ENCODE measurements at regions not wholly inside any gene's neighbourhood (a gene's known extent, or its start where the extent isn't known, plus 50 kb on each side); places are given as distances from the start of the nearest gene placed in this dataset.

DNA sequence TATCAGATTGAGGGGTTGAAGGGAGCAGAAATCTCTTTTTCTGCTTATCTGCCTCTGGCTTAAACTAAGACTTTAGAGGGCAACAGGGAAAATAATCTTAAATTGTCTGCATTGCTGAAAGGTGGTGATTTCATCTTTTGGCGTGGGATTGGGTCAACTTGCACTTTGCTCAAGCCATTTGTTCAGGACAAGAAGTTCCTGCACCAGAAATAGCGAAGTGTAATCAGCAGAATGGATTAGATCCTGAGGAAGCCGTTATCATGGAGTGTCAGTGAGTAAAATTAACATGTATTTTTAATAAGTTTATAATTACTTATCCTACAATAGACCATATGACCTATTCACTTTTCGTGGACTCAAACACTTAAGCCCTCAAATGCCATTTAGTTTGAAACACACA, 249.3 kb downstream of the CD83 start:
- TF ChIP-seq, protein P1, sequence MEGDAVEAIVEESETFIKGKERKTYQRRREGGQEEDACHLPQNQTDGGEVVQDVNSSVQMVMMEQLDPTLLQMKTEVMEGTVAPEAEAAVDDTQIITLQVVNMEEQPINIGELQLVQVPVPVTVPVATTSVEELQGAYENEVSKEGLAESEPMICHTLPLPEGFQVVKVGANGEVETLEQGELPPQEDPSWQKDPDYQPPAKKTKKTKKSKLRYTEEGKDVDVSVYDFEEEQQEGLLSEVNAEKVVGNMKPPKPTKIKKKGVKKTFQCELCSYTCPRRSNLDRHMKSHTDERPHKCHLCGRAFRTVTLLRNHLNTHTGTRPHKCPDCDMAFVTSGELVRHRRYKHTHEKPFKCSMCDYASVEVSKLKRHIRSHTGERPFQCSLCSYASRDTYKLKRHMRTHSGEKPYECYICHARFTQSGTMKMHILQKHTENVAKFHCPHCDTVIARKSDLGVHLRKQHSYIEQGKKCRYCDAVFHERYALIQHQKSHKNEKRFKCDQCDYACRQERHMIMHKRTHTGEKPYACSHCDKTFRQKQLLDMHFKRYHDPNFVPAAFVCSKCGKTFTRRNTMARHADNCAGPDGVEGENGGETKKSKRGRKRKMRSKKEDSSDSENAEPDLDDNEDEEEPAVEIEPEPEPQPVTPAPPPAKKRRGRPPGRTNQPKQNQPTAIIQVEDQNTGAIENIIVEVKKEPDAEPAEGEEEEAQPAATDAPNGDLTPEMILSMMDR (IDR thresholded peaks at IDR 0.05) = no peak
- no peak for TF ChIP-seq POLR2AphosphoS5 (IDR thresholded peaks at IDR 0.05)
